CD4-positive, alpha-beta T cell treated with Interleukin-21 for 1 hour (primary cell): ENCODE measurements at regions not wholly inside any gene's neighbourhood (a gene's known extent, or its start where the extent isn't known, plus 50 kb on each side); places are given as distances from the start of the nearest gene placed in this dataset.

Experiments used
- DNase-seq: peaks from one replicate; pipeline ENCODE4 v3.0.0-alpha.2; 2020

DNA sequence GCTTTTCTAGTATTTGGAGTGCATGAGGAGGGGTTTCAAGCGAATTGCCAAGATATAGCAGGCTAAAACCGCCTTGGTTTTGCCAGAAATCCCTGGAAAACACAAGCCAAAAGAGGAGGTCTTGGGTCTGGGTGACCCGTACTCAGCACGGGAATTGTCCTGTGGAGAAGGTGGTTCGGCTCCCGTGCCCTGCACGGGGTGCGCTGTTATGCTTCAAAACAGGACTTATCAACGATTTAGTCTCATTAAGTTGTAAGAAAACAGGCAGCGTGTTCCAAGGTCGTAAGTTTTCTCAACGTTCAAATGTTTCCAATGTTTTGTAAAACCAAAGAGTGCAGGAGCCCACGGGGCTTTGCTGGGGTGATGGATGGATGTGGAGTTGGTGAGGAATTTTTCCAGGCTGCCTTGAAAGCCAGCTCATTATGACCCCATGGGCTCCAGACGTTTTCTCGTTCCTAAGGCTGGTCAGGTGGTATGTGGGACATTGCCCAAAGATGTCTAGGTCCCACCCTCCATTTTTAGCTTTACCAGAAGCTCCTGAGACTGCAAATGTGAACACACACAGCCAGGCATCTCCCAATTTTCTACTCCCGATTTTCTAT, 75.4 kb upstream of the CLDN14 start:
- no peak for DNase-seq

DNA sequence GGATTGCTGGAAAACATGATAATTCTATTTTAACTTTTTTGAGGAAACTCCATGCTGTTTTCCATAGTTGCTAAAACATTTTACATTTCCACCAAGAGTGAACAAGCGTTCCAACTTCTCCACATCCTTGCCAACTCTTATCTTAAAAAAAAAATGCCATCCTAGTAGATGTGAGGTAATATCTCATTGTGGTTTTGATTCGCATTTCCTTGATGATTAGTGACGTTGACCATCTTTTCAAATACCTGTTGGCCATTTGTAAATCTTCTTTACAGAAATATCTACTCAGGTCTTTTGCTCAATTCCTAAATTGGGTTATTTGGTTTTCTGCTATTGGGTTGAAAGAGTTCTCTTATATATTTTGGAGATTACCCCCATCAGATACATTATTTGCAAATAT, 77.4 kb upstream of the CLDN14 start:
- DNase-seq: no peak

DNA sequence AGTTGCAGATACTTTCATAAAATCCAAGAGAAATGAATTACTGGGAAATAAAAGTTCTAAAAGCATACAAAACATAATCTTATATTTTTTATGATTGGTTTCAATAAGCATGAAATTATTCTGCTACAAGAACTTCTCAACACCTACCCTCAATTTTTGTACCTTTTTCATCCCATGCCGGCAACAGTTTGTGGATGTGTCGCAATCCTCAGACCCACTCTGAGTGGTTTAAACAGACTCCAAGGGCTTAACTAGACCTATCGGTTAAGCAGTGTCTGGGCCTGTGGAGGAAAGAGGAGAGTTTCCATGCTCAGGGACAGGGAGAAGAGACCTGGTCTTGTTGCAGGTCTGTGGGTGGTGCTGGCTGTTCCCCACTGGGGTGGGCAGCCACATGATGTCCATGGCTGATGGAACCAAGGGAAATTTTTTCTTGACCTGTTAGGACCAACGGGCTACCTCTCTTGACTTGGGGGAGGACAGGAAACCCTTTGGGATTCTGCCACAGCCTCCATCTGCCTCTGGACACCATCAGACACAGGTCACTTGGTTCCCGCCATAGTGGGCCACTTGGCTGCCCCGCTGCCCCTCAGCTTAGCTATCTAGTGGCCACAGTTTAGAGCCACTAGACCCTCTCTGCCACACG, 81.1 kb upstream of the CLDN14 start:
- DNase-seq: no peak

DNA sequence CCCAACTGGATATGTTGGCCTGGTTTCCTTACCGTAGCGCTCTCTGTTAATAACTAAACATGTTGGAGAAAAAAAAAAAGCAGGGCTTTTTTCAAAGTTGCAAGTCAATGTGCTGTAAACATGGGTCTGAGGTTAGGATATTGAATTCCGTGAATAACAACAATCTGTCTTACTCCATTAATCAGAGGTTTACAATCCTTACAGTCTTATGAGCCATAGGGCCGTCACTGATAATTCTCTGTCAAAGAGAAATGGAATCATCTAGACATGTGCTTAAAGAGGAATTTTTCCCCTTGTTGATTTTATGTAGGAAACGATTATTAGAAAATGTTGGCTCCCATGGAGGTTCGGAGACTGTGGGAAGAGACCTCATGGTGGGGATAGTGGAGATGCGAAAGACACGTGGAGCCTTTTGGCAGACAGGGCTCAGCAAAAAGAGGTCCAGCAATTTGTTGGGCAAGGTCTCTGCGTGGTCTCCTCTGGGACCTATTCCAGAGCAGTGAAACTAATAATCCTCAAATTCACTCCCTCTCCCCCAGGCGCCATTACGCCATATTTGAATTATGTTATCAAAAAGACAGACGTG, 83.5 kb upstream of the CLDN14 start:
- no peak for DNase-seq

DNA sequence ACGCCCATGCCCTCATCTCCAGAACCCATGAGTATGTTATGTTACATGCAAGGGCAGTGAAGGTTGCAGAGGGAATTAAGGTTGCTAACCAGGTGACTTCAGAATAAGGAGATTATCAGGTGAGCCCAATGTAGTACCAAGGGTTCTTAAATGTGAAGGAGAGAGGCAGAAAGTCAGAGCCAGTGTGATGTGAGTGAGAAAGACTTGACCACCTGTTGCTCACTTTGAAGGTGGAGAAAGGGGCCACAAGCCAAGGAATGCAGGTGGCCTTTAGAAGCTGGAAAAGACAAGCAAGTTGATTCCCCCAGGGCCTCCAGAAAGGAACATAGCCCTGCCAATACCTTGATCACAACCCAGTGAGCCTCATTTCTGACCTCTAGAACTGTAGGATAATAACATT, 84.7 kb upstream of the CLDN14 start:
- no peak for DNase-seq

DNA sequence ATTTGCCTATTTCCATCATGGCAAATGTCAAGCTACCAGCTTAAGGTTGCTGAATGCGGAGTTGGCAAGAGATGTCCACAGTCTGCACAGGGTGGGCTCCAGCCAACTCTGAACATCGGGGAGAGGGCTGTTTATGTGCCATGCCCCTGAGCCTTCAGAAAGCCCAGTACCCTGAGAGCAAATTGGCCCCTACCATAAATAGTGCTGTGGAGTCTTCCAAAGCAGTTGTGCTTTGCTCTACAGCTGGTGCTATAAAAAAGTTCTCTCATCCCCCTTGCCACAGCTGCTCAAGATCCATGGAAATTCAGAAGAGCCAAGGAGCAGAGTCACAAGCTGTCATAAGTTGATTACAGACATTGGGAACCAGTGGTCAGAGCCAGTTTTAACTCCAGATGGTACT, 85.6 kb upstream of the CLDN14 start:
- no peak for DNase-seq

DNA sequence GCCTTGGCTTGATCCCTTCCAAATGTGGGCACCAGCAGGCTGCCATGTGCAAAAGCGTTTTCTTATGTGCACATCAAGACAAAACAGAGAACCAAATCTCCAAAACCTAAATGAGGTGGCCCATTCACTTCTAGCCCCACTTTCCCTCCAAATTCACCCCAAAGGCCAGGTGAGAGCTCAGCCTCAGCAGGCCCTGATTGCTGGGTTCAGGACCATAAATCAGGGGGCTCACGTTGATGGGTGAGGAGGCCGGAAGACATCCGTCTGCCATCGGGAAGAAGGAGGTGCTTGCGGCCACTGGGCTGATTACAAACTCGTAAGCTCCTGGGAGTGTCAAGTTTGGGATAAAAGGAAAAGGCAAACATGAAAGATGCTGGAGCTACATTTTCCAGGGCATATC, 86.7 kb upstream of the CLDN14 start:
- DNase-seq: no peak

DNA sequence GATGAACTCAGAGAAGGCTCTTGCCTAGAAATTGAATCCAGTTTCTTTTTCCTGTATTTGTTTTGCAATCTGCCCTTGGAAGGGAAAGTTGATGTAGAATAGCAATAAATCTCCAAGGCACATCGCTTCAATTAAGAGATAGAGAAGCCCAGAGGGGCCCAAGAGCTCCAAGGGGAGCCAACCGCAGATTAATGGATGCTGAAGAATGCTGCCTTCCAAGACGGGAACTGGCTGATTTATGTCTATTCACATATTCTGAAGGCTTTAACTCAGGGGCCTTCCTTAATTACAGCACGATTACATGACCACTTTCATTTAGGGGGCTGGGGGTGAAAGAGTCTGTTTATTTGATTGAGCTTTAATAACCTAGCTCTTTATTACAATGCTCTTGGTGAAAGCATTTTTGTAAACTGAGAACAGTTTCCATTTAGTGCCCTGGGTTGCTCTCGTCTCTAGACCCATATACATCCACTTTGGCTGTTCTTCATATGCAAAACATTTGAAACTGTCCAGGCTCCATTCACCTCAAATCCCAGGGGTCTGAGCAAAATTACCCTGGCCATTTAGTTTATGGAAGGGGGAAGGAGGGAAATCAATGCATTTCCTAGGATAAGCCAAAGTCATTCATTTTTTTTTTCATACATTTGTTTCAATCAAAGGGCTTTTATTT, 87.4 kb upstream of the CLDN14 start:
- DNase-seq: no peak

DNA sequence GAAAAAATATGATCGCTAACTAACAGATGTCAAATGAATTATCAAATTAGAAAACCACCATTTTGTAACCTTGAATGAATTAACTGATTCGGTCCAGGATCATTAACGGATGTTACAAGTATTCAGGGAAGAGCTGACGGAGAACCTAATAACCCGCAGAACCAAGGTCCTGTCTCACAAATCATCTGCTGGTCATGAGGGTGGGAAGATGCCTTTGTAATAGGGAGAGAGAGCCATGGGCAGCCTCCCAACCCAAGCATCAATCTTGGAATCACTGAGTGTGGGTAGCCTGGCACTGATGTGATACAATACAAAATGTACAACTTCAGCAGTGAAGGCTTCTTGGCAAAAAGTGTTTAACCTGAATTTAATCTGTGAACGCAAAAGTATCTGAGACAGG, 89.6 kb upstream of the CLDN14 start:
- DNase-seq: no peak

DNA sequence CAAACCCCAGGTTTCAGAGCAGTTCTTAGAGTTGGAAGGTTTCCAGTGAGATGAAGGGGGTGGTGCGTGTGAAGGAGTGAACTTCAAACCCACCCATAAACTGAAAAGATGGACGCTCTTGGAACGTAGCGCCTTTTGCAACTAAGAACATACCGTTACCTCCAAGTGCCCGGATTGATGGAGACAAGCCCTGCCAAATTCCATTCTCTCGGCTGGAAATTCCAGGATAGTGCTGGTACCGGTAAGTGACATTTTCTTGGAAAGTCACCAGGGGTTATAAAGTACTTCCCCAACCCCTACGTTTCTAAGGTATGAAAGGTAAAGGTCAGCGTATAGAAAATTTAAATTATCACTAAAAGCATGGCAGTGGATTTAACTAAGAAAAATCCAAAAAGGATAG, 91.6 kb upstream of the CLDN14 start:
- DNase-seq: no peak

DNA sequence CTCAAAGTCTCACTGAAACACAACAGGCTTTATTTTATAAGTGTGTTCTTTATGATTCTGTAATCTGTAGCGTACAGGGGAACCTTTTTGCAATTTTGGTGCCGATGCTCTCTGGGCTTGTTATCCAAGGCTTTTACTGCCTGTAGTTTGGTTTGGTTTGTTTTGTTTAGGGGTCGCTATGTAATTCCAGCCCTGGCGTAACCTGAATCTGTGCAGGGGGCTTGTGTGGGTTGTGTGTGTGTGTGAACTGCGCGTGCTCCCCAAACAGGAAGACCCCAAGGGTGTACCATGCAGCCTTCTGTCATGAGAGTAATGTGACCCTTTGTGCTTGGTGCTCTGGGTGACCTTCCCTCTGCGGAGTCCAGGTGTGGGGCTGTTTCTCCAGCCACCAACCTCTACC, 92.1 kb upstream of the CLDN14 start:
- no peak for DNase-seq

DNA sequence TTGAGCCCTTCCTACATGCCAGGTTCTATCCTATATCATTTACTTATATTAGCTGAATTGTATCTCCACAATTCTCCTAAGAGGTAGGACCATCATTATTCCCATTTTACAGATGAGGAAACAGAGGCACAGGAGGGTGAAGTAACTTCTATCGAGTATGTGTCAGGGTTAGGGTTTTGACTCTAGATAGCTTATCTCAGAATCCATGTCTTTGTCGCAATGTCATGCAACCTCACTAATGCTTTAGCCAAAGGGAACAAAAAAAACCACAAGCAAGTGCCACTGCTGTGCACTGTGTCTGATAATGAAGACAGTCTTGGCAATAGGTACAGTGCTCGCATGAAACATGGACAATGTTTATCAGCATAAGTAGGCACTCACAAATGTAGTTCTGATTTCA, 95.4 kb upstream of the CLDN14 start:
- no peak for DNase-seq

DNA sequence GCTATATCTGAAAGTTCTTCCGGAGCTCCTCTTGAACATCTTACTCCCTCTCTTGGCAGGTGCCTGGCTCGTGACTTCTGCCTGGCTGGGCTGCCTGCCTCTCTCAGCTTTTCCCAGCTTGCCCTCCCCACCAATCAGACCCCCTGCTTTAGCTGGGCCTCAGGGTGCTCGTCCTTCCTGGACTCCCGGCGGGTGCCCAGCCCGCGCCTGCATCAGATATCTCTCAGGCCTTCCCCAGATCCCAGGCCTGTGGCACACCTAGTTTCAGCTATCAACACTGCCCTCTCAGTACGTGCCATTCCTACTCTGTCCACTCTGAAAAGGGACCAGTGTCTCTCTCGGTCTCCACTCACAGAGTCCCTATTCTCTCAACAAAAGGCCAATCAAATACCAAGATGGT, 96.5 kb upstream of the CLDN14 start:
- DNase-seq: no peak

DNA sequence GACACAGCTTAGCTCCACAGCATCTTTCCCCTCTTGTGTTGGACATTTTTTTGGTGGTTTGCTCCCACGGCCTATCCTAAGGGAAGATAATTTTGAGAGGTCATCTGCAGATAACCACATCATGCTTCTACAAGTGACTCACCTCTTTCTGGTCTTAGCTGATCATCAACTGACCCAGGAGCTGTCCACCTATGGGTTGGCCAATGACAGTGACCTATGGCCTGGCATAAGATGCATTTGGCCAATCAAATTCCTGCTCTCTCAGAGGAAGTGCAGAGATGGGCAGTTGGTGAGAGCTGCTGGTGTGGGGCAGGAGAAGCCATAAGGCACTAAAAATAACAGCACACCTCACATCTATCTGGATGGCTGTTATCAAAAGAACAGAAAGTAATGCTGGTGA, 100.0 kb upstream of the CLDN14 start:
- DNase-seq: no peak

DNA sequence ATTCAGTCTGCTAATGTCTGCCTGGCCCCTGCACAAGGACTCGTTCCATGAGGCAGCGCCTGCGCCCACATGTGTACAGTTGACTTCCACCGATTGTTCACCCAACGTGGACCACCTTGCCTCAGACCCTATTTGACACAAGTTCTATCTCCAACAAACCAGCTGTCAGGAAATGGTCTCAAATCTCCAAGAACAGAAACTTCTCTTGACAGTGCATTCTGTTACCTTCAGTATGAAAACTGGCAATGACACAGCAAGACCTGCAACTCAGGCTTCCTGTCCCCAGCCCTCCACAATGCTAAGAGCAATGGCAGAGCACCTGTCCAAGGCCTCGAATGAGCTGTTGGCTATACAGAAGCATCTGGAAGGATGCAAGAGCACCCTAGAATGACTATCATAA, 102.3 kb upstream of the CLDN14 start:
- DNase-seq: no peak

DNA sequence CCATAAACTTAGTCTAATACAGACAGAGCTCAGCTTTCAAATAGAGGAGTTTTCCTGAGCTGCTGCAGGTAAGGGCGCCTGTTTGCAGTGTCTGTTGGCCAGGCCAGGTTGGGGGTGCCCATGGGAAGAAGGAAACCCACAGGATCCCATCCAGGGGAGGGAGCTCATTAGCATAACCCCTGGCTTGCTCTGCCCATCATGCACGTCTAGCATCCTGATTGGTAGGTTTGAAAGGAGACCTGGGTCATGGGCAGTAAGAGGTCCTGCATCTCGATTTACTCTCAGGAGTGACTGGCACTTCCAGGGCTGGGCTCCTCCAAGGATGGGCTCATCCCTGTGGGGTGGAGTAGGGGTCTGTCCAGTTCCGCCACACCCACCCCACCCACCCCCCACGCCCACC, 103.7 kb upstream of the CLDN14 start:
- no peak for DNase-seq

DNA sequence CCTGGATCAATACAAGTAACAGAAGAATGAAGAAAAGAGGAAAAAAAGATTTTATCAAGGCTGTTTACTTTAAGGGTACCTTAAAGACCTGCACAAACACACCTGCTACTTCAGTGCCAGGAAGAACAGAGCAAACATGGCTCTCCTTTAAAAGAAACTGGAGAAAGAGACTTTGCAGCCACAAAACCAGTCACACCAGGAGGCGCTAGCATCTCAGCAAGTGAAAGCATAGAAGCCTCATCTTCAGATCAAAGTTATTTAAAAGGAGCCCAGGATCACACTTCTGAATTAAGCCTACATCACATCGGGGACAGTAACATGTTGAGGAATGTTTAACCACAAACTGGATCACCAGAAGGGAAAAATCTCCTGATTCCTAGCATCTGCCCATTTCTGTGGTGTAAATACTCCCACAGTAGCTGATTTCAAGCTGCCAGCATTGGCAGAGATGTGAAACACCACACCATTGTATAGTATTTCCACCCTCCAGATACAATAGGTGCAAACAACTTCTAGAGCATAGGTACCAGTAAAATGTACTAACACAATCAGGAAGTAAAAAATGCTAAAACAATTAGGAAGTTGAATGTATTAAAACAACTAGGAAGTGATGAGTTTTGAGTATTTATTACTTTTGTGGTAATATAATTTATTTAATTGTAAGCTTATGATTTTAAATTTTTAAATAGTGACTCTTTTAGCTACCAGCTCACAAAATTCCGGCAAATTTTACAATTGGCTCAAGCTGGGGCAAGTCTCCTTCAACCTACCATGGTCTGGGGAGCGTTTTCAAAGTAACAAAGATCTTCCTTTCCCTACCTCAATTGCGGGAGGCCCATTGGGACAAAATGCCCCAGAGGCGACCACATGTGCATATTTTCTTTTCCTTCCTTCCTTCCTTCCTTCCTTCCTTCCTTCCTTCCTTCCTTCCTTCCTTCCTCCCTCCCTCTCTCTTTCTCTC, 105.3 kb upstream of the CLDN14 start:
- DNase-seq: no peak

DNA sequence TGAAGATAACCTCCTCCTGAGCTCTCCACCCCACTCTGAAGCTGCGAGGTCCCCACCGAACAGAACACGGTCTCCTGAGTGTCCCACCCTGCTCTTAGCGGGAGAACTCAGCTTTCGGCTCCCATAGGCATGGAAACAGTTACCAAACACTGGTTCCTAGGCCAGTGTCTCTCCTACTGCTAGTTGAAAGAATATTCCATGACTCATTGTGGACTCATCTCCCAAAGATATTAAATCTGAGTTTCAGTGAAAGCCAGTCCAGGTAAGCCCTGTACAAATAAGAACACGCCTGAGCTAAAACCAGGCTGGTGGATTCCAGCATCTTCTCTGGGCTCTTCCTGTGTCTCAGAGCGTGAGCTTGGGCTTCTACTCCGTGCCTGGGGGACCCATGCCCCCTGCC, 107.5 kb upstream of the CLDN14 start:
- DNase-seq: no peak

DNA sequence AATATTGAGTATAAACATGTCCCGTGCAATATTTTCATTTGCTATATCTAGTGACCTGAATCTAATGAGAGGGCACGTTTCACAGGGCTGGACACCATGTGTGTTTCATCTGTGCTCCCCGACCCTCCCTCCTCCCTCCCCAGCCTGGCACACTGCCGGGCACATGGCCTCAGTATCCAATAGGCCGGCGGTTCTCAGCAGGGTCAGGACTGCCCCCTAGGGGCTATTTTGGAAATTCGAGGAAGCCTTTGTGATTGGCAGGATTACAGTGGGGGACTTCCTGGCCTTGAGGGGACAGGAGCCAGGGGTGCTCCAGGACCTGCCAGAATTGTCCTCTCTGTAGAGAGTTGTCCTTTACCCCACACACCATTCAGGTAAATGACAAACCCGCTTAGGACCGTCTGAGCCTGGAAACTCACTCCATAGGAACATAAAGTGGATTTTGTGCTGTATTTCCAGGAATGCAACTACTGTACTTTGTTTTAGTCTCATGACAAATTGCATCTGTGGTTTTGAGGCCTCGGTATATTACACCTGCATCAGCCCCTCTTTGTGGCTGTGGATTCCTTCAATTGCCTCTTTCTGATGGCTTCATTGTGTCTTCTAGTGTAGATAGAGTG, 109.5 kb upstream of the SIM2 start:
- no peak for DNase-seq

DNA sequence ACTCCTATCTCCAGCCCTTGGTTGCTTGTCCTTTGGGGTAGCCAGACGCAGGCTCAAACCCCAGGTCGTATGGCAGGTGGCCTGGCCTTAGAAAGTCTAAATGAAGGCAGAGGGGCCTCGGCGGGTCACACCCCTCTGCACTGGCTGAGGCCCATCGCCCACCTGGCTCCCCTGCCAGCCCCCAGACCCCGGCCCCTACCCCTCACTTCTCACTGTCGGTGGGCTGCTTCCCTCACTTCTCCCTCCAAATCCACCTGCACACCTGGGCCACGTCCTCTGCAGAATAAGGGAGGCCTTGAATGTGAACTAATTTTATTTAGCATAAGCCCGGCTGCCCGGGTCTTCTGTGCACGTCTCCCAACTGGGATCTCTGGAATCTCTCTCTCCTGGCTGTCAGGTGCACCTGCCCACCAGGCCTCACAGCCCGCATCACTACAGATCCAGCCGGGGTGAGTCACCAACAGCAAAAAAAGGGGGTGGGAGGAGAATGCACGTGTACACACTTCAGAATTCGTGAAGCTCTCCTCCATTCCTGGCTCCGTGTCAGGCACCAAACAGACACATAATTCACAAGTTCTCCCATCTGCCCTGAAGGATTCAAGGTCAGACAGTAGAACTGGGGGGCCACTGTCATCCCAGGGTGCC, 107.5 kb upstream of the SIM2 start:
- DNase-seq: no peak

DNA sequence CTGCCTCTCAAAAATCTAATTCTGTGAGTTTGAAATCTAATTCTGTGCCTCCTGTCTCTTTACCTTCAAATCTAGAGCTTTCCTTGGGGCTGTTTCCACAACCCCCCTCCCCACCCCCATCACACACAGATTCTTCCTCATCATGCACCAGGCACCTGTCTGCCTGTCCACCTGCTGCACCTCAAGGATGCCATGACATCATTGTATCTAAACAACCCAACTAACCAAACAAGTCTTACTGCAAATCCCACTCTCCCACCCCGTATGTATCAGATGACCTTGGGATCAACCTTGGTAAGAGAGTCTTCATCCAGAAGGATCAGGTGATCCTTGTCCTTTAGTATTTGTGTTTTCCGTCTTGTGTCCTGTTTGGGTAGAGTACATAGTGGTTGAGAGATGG, 102.7 kb upstream of the SIM2 start:
- no peak for DNase-seq

DNA sequence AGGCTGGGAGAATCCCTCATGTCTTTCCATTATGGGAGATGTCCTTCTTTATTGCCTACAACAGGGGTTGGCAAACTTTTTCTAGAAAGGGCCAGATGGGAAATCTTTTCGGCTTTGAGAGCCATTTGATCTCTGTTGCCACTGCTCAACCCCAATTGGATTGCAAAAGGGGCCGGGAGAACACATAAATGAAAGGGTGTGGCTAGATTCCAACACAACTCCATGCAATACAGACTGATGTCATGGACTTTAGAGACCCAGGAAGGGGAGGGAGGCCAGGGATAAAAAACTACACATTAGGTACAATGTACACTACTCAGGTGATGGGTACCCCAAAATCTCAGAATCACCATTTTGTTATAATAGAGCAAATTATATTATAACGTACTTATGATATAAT, 97.6 kb upstream of the SIM2 start:
- no peak for DNase-seq
